Activated B cell treated with CpG ODN at 0.5 μM for 24 hours (primary cell): ENCODE measurements at regions not wholly inside any gene's neighbourhood (a gene's known extent, or its start where the extent isn't known, plus 50 kb on each side); places are given as distances from the start of the nearest gene placed in this dataset.

Experiments
- ATAC-seq: fragments of 200-7000 bp; cut with Tn5 transposase; one replicate; pipeline ENCODE4 v1.10.0; 2021; ENCODE audit warnings: low read depth, mild to moderate bottlenecking, moderate library complexity
- CTCF ChIA-PET: fragments of 350-600 bp; sonication (Branson Sonifier 250); formaldehyde crosslinking; loops from one replicate; lab custom pipeline; 2021; ENCODE audit warnings: antibody characterized with exemption; lab: Charles Lee
- POLR2A ChIA-PET: fragments of 350-600 bp; sonication (Branson Sonifier 250); formaldehyde crosslinking; loops from one replicate; lab custom pipeline; 2021; ENCODE audit warnings: antibody characterized with exemption; lab: Charles Lee
- DNase-seq: peaks from one replicate; pipeline ENCODE4 v3.0.0; 2022
- H3K27ac Mint-ChIP-seq: one replicate; pipeline ENCODE4 v1.8.0; 2020; ENCODE audit warnings: mixed read lengths
- H3K27me3 Mint-ChIP-seq: one replicate; pipeline ENCODE4 v1.8.0; 2021; ENCODE audit warnings: mixed read lengths
- H3K36me3 Mint-ChIP-seq: one replicate; pipeline ENCODE4 v1.8.0; 2021; ENCODE audit warnings: low read depth, mixed read lengths
- H3K4me1 Mint-ChIP-seq: one replicate; pipeline ENCODE4 v1.8.0; 2021; ENCODE audit warnings: mixed read lengths
- H3K4me3 Mint-ChIP-seq: one replicate; pipeline ENCODE4 v1.8.0; 2020; ENCODE audit warnings: mild to moderate bottlenecking, mixed read lengths
- H3K9me3 Mint-ChIP-seq: one replicate; pipeline ENCODE4 v1.8.0; 2020; ENCODE audit warnings: mixed read lengths
- intact Hi-C: fragments of 100-400 bp; cut with micrococcal nuclease; formaldehyde crosslinking; loops from one replicate; pipeline ENCODE4 v1.15.1; 2024
- TF ChIP-seq, protein P1 (sequence below): fragments of 200-600 bp; IDR thresholded peaks from one replicate; pipeline ENCODE4 v1.8.0; 2022; ENCODE audit warnings: antibody characterized with exemption, mild to moderate bottlenecking

DNA sequence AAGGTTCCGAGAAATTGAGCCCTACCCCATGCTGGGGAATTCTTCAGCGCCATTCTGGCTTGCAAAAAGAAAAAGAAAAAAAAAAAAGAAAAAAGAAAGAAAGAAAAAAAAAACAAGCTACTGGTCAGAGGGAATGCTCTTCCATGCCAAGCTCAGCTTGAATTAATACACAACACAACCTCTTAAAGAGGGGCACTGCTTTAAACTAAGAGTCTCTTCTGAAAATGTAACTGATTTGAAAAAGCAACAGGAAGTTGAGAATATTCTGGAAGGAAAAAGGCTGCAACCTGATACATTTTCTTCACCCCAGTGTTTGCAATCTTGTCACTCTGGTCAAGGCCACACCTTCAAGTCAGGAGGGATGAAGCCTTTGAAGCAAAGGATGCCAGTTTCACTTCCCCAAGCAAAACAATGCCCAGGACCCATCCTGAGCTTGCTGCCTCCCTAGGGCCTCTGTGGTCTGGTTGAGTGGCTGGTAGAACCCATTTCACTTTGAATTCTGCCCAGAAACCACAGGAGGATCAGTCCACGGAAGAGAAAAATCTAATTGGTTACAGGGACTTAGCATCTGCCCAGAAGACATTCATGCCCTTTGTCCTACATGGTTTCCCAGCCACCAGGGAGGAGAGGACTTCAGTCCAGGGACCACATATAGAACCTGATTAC lies 389.7 kb downstream of the SOX9 start:
- H3K27me3 Mint-ChIP-seq: no peaks in the 10 kb centered on the region
- intact Hi-C loops: no loop called here
- peaks cover 8% of the 10 kb centered on the region for H3K4me1 Mint-ChIP-seq
- ChIA-PET POLR2A (interaction anchor here (0.6 kb wide), 1 partner anchor 113 kb away, joined by 3 read pairs; no protein-coding TSS in a partner anchor), CTCF (no interaction called here)
- TF ChIP-seq, protein P1, sequence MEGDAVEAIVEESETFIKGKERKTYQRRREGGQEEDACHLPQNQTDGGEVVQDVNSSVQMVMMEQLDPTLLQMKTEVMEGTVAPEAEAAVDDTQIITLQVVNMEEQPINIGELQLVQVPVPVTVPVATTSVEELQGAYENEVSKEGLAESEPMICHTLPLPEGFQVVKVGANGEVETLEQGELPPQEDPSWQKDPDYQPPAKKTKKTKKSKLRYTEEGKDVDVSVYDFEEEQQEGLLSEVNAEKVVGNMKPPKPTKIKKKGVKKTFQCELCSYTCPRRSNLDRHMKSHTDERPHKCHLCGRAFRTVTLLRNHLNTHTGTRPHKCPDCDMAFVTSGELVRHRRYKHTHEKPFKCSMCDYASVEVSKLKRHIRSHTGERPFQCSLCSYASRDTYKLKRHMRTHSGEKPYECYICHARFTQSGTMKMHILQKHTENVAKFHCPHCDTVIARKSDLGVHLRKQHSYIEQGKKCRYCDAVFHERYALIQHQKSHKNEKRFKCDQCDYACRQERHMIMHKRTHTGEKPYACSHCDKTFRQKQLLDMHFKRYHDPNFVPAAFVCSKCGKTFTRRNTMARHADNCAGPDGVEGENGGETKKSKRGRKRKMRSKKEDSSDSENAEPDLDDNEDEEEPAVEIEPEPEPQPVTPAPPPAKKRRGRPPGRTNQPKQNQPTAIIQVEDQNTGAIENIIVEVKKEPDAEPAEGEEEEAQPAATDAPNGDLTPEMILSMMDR: no peak
- no peaks in the 10 kb centered on the region for H3K9me3 Mint-ChIP-seq
- H3K4me3 Mint-ChIP-seq: no peak overlapping the region
- no peaks in the 10 kb centered on the region for H3K36me3 Mint-ChIP-seq
- ATAC-seq (peak; percentile 68), DNase-seq (no peak)
- H3K27ac Mint-ChIP-seq: no peak overlapping the region

DNA sequence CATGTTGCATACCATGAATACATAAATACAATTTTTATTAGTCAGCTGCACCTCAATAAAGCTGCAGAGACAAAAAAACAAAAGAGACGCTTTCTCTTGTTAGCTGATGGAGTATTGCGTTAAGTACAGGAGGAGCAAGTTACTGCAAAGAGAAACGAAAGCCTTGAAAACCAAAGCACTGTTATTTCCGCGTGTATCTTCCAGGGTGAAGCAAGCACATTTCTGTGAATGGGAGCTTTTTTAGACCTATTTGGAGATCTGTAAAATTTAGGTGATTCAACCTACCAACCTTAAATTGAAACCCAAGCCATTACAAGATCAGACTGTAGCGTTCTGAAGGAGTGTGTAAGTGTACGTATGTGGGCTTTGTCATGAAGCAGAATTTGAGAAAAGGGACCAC lies 390.4 kb downstream of the SOX9 start:
- Mint-ChIP-seq H3K27ac (no peak overlapping the region), H3K36me3 (no peaks in the 10 kb centered on the region), H3K4me1 (peaks cover 8% of the 10 kb centered on the region), H3K9me3 (no peaks in the 10 kb centered on the region), H3K4me3 (no peak overlapping the region), H3K27me3 (no peaks in the 10 kb centered on the region)
- CTCF ChIA-PET: no interaction called here
- ATAC-seq (no peak), DNase-seq (no peak)
- TF ChIP-seq, protein P1: no peak
- intact Hi-C loops: no loop called here
- POLR2A ChIA-PET: no interaction called here

DNA sequence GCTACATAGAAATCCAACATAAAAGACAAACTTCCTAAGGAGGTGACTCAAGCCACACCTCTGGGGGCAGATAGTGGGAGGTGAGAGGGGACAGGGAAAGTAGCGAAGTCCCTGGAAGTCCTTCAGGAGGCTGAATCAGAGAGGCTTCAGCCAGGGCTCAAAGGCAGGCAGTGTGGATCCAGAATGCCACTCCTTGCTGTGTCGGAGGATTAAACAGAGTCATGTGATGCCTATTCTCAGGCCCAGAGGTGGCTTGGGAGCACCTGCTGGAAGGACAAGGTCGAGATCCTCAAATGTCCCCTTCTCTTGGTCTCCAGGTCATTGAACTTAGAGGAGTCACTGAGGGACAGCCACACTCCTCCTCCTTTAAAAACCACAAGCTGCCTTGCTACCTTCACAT lies 391.1 kb downstream of the SOX9 start:
- ChIA-PET CTCF (no interaction called here), POLR2A (no interaction called here)
- Mint-ChIP-seq H3K27me3 (no peaks in the 10 kb centered on the region), H3K4me1 (peaks cover 8% of the 10 kb centered on the region), H3K4me3 (no peak overlapping the region), H3K27ac (no peak overlapping the region), H3K36me3 (no peaks in the 10 kb centered on the region), H3K9me3 (no peaks in the 10 kb centered on the region)
- intact Hi-C loops: no loop called here
- ATAC-seq (no peak), DNase-seq (no peak)
- TF ChIP-seq, protein P1: no peak

DNA sequence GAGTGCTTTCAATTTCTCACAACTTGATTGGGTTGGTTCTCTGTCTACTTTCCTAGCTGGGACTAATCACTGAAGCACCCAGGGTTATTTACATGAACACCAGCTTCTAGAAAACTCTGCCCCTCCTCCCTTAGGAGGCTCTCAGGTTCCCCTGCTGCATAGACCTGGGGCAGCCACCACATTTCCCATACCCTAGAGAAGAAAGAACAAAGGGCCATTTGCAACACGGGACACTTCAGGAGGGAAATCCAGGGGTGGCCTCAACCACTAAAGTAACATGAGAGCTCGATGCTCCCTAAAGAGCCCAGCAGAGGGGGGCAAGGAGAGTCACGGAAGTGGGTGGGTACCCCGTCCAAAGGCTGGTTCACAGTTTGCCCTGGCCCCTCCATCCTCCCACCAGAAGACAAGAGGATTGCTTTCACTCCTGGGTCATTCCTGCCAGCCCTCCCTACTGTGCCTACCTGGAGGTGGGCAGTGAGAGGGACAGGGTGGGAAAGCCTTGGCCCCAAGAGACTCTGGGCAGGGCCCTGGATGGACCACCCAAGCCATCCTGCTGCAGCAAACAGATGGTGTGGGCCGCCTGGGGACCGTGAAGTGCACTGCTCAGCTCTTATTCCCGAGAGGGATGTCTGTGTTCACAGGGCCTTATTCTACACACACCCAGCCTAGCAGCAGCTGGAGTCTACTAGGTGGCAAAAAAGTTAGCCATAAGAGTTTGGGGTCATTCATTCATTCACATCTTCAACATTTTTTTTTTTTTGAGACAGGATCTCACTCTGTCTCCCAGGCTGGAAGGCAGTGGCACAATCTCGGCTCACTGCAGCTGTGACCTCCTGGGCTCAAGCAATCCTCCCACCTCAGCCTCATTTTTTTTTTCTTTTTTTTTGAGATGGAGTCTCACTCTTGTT lies 392.1 kb downstream of the SOX9 start:
- CTCF ChIA-PET: no interaction called here
- DNase-seq (no peak), ATAC-seq (no peak)
- Mint-ChIP-seq H3K4me3 (no peak overlapping the region), H3K27ac (no peak overlapping the region), H3K27me3 (no peaks in the 10 kb centered on the region), H3K9me3 (no peaks in the 10 kb centered on the region), H3K36me3 (no peaks in the 10 kb centered on the region), H3K4me1 (peaks cover 8% of the 10 kb centered on the region)
- intact Hi-C loops: no loop called here
- POLR2A ChIA-PET: no interaction called here
- TF ChIP-seq, protein P1: no peak

DNA sequence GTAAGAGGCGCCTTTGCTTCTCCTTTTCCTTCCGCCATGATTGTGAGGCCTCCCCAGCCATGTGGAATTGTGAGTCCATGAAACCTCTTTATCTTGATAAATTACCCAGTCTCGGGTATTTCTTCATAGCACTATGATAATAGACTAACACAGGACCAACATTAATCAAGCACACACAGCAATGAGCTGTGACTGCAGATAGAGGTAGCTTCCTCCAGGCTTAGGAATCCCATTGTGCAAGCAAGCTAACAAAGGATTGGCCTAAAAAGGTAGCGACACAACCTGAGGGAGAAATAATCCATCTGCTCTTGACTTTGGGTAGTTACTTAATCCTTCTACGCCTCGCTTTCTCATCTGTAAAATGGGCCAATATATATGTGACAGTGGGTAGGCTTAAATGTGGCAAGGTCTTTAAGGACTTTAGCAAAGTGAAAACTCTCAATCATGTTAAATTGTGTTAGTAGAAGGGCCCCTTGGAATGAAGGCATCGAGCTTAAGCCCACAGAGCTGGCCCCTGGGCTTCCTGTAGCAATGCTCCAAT lies 393.6 kb downstream of the SOX9 start:
- ATAC-seq: no peak
- H3K4me3 Mint-ChIP-seq: no peak overlapping the region
- no peaks in the 10 kb centered on the region for H3K27me3 Mint-ChIP-seq
- TF ChIP-seq, protein P1: no peak
- no peak overlapping the region for H3K27ac Mint-ChIP-seq
- intact Hi-C loops: loop anchor here (2.0 kb wide), 1 partner anchor 92 kb away; no protein-coding TSS in a partner anchor
- CTCF ChIA-PET: no interaction called here
- H3K36me3 Mint-ChIP-seq: no peaks in the 10 kb centered on the region
- no peaks in the 10 kb centered on the region for H3K9me3 Mint-ChIP-seq
- POLR2A ChIA-PET: no interaction called here
- peaks cover 8% of the 10 kb centered on the region for H3K4me1 Mint-ChIP-seq
- no peak for DNase-seq
